Left ventricle myocardium inferior (tissue), 1 donor: ENCODE measurements at regions not wholly inside any gene's neighbourhood (a gene's known extent, or its start where the extent isn't known, plus 50 kb on each side); places are given as distances from the start of the nearest gene placed in this dataset.

Experiments used
- DNase-seq: peaks from one replicate; pipeline ENCODE4 v3.0.0-alpha.2; 2020
- H3K27ac ChIP-seq: fragments of 200-600 bp; replicated peaks from 2 replicates; pipeline ENCODE4 v1.8.0; 2021
- H3K27me3 ChIP-seq: fragments of 200-600 bp; 2 replicates; pipeline ENCODE4 v1.8.0; 2021; ENCODE audit warnings: low read depth
- H3K36me3 ChIP-seq: fragments of 200-600 bp; 2 replicates; pipeline ENCODE4 v1.8.0; 2021
- H3K4me1 ChIP-seq: fragments of 200-600 bp; 2 replicates; pipeline ENCODE4 v1.8.0; 2021
- H3K4me3 ChIP-seq: fragments of 200-600 bp; 2 replicates; pipeline ENCODE4 v1.8.0; 2021; ENCODE audit warnings: mild to moderate bottlenecking, moderate library complexity
- H3K9me3 ChIP-seq: fragments of 200-600 bp; replicated peaks from 2 replicates; pipeline ENCODE4 v1.8.0; 2021
- intact Hi-C: fragments of 100-400 bp; cut with micrococcal nuclease; formaldehyde crosslinking; loops from one replicate; pipeline ENCODE4 v1.11.0; 2022
- TF ChIP-seq, protein P1 (sequence below): fragments of 200-600 bp; IDR thresholded peaks from 2 replicates; pipeline ENCODE4 v1.8.0; 2021; ENCODE audit warnings: antibody characterized with exemption, mild to moderate bottlenecking, borderline replicate concordance
- donor health status: DM: no; HTN: yes; CAD: no; lungs with severe emphysema.

DNA sequence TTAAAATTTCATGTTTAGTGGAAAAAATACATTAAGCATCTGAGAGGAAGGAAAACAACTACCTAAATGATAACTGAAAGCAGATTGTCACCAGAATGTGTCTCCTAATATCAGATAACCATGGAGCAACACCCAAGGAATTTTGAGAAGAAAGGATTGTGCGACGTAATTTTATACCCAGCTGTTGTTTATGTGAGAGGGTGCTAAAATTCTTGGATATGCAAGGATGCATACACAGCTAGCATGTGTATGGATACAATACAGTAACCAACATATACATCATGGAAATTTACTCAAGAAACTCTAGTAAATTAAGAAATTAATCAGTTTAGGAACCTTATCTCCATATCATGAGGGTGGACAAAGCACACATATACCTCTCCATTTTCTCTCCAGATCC lies 290.9 kb downstream of the HS3ST3A1 start:
- no peak overlapping the region for H3K4me3 ChIP-seq
- H3K9me3 ChIP-seq, result peaks cover 9% of the 10 kb centered on the region
- intact Hi-C loops, result no loop called here
- H3K36me3 ChIP-seq, result no peaks in the 10 kb centered on the region
- TF ChIP-seq, protein P1, sequence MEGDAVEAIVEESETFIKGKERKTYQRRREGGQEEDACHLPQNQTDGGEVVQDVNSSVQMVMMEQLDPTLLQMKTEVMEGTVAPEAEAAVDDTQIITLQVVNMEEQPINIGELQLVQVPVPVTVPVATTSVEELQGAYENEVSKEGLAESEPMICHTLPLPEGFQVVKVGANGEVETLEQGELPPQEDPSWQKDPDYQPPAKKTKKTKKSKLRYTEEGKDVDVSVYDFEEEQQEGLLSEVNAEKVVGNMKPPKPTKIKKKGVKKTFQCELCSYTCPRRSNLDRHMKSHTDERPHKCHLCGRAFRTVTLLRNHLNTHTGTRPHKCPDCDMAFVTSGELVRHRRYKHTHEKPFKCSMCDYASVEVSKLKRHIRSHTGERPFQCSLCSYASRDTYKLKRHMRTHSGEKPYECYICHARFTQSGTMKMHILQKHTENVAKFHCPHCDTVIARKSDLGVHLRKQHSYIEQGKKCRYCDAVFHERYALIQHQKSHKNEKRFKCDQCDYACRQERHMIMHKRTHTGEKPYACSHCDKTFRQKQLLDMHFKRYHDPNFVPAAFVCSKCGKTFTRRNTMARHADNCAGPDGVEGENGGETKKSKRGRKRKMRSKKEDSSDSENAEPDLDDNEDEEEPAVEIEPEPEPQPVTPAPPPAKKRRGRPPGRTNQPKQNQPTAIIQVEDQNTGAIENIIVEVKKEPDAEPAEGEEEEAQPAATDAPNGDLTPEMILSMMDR, result no peak
- H3K27me3 ChIP-seq, result peaks cover 9% of the 10 kb centered on the region
- H3K4me1 ChIP-seq, result no peaks in the 10 kb centered on the region
- DNase-seq, result no peak
- H3K27ac ChIP-seq, result no peak overlapping the region

DNA sequence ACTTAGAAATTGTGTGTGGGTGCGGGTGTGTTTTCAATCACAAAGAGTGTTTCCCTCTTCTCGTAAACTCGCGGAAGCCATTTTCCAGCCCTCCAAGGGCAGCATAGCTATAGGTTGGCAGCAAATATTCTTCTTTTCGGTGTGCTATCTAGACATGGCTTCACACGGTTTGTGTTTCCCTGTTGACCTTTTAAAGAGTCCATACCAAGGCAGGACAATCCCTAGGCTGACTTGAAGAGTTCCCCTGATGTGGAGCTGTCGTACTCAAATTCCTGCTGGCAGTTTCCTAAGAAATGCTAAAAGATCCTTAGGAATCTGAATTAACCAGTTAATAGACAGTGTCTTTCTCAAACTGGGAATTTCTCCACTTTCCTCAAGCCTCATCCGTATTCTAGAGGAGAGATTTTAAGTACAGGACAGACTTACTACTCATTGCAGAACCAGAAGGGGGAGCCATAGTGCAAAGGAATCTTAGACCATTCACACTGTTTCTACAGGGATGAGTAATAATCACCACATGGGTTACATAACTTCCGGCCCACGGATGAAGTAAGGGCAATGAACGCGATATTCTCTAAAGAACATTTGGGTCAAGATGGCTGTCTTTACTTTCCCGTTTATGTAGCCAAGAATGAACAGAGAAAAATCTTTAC lies 288.6 kb upstream of the ELAC2 start:
- Histone ChIP-seq H3K27me3 (peaks cover 17% of the 10 kb centered on the region), H3K9me3 (peaks cover 9% of the 10 kb centered on the region), H3K36me3 (no peaks in the 10 kb centered on the region), H3K27ac (no peak overlapping the region), H3K4me3 (no peak overlapping the region), H3K4me1 (no peaks in the 10 kb centered on the region)
- intact Hi-C loops, result loop anchor here (10.0 kb wide), 1 partner anchor 1618 kb away; no protein-coding TSS in a partner anchor
- TF ChIP-seq, protein P1, result peak; percentile 63
- no peak for DNase-seq

GRCh38 chr17:13302983-13303382 lies 285.2 kb upstream of the ELAC2 start:
- no peaks in the 10 kb centered on the region for H3K4me1 ChIP-seq
- TF ChIP-seq, protein P1, result no peak

GRCh38 chr17:13302419-13302818 lies 284.6 kb upstream of the ELAC2 start:
- Histone ChIP-seq H3K4me3 (no peak overlapping the region), H3K36me3 (no peaks in the 10 kb centered on the region), H3K4me1 (no peaks in the 10 kb centered on the region), H3K27me3 (peaks cover 14% of the 10 kb centered on the region), H3K9me3 (no peaks in the 10 kb centered on the region), H3K27ac (no peak overlapping the region)
- intact Hi-C loops, result loop anchor here (10.0 kb wide), 1 partner anchor 1622 kb away; no protein-coding TSS in a partner anchor
- no peak for DNase-seq
- TF ChIP-seq, protein P1, result no peak

More at GRCh38 chr17:13302983-13303382, 285.2 kb upstream of the ELAC2 start:
- no peak overlapping the region for H3K27ac ChIP-seq
- H3K9me3 ChIP-seq, result no peaks in the 10 kb centered on the region
- peaks cover 15% of the 10 kb centered on the region for H3K27me3 ChIP-seq
- no peak overlapping the region for H3K4me3 ChIP-seq
- H3K36me3 ChIP-seq, result no peaks in the 10 kb centered on the region
- intact Hi-C loops, result loop anchor here (10.0 kb wide), 1 partner anchor 1622 kb away; no protein-coding TSS in a partner anchor
- no peak for DNase-seq

DNA sequence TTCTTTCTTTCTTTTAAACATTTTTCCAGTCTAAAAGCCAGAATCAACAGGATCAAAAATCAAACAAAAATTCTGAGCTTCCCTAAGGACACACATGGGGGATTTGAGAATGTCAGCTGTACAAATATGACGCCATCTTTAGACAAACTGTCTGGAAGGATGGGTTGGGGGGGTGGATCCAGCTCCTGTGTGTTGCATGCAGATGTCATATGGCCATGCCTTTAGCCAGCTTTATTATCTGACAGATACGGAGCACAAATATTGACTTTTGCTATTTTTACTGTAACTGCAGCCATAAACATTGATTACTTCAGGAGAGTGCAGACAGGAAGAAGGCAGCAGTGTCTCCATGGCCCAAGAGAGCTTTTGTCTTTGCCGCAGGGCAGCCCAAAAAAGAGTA lies 279.4 kb upstream of the ELAC2 start:
- no peak for DNase-seq
- intact Hi-C loops, result no loop called here
- no peak overlapping the region for H3K27ac ChIP-seq

More for the DNA sequence above, 279.4 kb upstream of the ELAC2 start:
- no peaks in the 10 kb centered on the region for H3K27me3 ChIP-seq
- H3K4me1 ChIP-seq, result no peaks in the 10 kb centered on the region
- TF ChIP-seq, protein P1, result no peak
- no peak overlapping the region for H3K4me3 ChIP-seq
- H3K9me3 ChIP-seq, result no peaks in the 10 kb centered on the region
- no peaks in the 10 kb centered on the region for H3K36me3 ChIP-seq
